Stimulated activated CD8-positive, alpha-beta memory T cell treated with anti-CD3 and anti-CD28 coated beads, Interleukin-4, amount 100 ng/mL, for 48 hours (primary cell): ENCODE measurements at regions not wholly inside any gene's neighbourhood (a gene's known extent, or its start where the extent isn't known, plus 50 kb on each side); places are given as distances from the start of the nearest gene placed in this dataset.
"Not testable (repeated sequence)": the region's sequence is repeated elsewhere in the genome, so short reads cannot be mapped to it uniquely, and the experiment has no call there.

Source experiments
- DNase-seq: peaks from one replicate; pipeline ENCODE4 v3.0.0-alpha.2; 2020

DNA sequence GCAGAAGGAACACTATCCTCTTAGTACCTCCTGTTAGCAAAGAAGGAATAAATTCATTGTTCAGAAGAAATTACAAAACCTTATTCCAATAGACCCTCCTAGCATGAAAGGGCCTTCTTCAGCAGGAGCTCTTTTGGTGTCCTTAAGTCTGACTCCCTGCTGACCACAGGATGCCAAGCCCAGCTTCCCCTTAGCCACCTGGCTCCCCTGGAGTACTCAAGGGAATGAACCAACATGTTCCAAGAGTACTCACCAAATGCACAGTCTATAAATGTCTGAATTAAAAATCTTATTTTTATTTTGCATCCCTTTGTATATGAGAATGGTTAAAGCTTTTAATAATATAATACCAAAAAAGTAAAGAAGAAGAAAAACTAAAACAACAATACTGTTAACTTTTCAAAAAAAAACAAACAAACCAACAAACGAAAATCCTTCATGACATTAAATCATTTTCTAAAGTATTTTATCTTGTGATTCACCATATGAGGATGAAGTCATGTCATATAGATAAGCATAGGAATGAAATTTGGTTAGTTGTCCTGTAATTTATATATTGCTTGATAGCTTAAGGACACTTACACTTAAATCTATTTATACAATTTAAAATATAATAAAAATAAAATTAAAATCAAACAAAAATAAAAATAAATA is 1355.1 kb downstream of the HACE1 start:
- DNase-seq, result no peak

DNA sequence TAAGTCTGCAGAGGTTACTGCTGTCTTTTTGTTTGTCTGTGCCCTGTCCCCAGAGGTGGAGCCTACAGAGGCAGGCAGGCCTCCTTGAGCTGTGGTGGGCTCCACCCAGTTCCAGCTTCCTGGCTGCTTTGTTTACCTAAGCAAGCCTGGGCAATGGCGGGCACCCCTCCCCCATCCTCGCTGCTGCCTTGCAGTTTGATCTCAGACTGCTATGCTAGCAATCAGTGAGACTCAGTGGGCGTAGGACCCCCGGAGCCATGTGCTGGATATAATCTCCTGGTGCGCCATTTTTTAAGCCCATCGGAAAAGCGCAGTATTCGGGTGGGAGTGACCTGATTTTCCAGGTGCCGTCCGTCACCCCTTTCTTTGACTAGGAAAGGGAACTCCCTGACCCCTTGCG is 1363.1 kb downstream of the HACE1 start:
- DNase-seq, result not testable (repeated sequence)

DNA sequence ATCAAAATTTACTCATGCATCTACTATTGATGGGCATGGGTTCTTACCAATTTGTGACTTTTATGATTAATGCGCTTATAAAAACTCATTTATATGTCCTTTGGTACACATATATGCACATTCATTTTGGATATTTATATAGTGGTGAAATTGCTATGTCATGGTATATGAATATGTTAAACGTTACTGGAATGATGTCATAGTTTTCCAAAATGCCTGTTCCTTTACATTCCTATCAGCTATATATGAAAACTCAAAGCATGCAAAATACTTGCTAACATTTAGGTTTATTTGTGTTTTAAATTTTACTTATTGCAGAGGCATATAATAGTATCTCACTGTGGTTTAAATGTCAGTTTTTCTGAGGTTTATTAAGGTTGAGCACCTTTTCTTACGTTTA is 1403.1 kb downstream of the HACE1 start:
- DNase-seq, result no peak

DNA sequence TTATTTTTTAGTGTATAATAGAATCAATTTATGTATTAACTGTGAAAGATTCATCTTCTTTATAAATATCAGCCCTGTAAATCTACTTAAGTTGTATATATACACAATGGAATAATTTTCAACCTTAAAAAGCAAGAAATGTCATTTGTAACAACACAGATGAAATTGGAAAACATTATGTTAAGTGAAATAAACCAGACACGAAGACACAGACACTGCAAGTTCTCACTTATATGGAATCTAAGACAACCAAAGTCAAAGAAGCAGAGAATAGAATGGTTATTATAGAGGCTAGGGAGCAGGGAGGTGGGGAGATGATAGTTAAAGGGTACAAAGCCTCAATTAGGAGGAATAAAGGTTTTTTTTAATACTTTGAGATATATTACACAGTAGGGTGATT is 1404.4 kb downstream of the HACE1 start:
- DNase-seq, result no peak

DNA sequence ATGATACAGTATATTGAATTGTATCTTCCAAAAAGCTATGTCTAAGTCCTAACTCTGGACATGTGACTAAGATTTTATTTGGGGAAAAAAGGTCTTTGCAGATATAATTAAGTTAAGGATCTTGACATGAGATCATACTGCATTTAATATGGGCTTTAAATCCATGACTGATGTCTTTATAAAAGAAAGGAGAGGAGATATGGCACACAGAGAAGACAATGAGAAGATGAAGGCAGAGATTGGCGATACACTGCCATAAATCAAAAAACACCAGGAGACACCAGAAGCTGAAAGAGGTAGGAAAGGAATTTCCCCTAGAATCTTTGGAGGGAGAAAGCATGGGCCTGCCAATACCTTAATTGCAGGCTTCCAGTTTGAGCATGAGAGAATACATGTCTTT is 1450.2 kb downstream of the HACE1 start:
- no peak for DNase-seq

DNA sequence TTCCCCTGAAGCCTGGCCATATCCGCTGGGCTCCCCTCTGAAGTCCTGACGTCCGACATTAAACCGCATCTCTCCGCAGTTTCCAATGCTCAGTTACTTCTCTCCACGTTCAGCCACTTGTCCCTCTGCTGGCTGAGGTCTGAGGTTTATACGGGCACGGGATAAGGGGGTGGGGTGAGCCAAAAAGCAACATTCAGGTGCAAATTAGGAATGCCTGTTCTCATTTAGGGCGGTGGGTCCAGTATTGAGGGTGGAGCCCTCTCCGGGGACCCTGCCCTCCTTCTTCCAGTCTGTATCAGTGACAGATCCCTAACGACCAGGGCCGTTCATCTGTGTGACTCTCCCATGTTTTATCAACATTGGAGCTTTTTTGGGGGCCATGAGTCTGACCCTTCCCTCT is 1454.4 kb downstream of the HACE1 start:
- no peak for DNase-seq

DNA sequence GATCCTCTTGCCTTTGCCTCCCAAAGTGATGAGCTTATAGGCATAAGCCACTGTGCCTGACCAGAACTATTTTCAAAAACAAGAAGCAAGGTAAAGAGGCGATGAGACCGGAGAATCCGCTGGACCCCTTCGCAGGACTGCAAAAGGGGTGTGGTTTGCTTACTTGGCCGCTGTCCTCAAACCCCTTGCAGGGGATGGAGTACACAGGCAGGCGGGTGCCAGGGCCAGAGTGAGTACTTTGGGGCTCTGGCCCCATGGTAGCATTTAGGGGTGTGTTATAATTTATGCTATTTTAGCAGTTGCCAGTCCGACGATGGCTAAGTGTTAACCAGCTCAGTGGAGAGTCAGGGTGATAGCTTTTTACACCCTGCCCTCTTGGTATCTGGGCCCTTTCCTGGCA is 1454.9 kb downstream of the HACE1 start:
- no peak for DNase-seq

DNA sequence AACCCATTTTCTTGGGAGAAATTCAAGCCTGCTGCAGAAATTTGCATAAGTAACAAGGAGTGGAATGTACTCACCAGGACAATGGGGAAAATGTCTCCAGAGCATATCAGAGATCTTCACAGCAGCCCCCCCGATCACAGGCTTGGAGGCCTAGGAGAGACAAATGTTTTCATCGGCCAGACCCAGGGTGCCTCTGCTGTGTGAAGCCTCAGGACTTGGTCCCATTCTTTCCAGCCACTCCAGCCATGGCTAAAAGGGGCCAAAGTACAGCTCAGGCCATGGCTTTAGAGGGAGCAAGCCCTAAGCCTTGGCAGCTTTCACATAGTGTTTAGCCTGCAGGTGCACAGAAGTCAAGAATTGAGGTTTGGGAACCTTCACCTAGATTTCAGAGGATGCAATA is 1463.0 kb downstream of the HACE1 start:
- no peak for DNase-seq

DNA sequence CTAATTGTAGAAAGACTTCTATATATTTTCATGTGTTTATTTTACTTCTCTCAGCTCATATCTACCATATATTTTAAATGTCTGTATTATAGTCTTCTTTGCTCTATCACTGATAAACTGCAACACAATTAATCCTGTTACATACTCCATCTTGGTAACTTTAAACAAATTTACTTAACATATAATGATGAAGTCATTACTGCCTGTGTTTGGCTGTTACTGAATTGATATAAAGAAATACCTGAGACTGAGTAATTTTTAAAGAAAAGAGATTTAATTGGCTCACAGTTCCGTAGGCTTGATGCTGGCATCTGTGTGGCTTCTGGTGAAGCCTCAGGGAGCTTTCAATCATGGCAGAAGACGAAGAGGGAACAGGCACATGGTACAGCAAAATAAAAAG is 1480.4 kb downstream of the HACE1 start:
- no peak for DNase-seq

DNA sequence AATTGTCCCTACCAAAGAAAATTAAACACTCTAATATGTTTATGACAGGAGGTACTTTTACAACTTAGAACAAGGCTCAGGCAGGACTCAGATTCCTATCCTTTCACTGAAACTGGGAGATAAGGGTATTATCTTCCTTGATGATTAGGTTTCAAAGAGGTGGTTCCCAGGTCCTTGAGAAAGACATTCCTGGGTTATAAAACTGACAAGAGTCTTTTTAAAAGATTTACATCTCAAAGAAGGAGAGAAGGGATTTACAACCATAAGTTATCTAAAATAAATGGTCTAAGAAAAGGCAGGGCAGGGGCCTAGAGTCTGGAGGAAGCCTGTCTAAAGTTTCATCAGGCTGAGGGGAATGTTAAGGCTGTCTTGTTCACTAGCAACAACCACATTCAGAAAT is 1492.5 kb downstream of the HACE1 start:
- DNase-seq, result no peak

DNA sequence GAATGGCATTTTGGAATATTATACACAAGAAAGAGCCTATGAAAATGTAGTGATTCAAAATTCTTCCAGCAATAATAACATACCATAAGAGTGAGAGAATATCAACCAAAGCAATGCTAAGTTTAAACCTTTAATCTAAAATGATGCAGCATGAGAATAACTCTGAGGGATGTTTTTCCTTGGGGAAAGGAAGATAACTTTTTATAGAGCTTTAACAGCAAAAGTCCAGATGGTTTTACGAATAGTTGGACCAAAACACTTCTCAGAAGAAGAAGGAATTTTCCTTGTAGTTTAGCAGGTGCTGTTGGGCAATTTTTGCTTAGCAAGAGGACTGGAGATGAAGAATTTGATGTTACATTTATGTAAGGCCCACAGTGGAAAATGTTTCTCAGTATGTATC is 1503.2 kb downstream of the HACE1 start:
- no peak for DNase-seq

DNA sequence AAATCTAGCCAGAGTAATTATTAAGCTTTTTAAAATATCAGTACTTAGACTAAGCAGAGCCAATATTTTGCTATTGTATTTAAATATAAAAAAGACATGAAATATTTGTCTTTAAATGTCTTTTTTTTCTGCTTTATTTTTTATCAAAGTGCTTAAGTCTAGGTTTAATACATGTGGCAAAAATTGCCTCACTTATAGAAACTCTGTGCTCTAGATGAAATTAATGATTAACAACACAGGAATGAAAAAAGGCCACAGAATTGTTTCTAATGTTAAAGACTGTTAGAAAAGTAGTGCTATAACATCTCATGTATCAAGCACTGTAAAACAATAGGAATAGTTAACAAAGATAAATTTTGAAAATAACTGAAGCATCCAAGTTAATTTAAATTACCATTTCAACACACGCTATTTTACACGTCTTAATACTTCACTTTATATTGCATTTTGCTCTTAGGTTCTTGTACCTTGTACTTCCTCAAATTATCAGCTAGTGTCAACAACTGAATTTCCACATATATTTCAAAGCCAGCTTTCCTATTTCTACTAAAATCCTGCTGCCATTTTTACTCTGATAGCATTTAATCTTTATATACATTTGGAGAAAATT is 1515.1 kb downstream of the HACE1 start:
- no peak for DNase-seq

DNA sequence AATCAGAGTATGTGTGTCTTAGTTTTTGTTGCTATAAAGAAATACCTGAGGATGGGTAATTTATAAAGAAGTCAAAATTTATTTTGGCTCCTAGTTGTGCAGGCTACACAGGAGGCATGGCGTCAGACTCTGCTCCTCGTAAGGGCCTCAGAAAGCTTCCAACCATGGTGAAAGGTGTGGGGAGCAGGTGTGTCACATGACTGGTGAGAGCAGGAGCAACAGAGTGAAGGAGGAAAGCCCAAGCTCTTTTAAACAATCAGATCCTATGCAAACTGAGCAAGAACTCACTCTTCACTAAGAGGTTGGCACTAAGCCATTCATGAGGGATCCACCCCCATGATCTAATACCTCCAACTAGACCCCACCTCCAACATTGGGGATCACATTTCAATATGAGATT is 1524.3 kb downstream of the HACE1 start:
- no peak for DNase-seq

DNA sequence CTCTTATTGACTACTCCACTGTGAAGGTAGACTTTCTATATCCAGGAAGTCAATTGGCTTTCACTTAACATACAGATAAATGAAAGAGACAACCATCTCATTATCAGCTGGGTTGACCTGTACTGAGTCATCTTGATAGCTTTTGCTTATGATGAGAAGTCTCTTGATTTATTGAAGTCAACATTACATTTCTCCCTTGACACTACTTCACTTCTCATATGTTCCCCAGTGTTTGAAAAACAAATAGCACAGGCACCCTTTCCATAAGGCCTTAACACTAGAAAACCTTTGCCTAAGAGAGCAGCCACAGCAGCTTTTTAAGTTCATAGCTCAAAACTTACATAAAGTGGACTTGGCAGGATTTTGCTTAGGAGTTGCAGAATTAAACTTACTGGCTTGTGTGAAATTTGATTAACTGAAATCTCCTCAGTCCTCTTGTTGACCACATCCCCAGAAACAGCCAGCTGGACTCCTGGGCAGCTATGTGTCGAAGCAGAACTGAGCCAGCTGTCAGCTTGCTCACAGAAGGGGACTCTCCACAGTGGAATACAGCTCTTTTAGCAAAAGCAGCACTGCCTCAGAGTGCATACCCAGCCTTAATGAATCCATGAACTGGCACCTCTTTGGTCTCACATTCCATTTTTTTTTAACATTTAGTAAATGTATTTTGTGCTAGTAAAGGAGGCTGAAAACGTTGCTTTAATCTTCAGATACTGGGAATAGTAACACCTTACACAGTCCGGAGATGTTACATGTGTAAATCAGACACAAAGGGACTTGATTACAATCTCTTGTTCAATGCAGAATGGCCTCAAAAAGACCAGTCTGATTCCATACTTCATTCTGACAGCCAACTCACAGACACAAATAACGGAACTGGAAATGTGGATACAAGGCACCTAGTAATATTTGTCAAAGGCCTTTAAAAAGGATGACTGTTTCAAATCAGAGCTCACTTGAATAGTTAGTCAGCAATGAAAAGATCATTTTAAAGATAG is 1532.7 kb downstream of the HACE1 start:
- no peak for DNase-seq

DNA sequence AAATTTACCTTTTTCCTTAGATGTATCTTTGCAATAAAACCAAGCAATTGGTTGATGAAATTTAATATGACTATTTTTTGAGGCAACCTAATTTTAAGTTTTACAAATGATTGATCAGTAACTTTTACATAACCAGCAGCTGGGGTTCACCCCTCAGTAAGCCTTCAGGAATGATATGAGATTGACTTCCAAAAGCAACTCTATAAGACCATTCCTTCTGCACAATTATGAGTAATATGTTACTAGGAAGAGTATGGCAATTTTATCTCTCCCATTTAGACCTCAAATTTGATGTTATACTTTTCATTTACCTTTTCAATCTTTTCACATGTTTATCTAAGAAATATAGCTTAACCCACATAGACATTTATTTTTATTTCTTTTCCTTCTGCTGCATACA is 1546.3 kb downstream of the HACE1 start:
- DNase-seq, result no peak

DNA sequence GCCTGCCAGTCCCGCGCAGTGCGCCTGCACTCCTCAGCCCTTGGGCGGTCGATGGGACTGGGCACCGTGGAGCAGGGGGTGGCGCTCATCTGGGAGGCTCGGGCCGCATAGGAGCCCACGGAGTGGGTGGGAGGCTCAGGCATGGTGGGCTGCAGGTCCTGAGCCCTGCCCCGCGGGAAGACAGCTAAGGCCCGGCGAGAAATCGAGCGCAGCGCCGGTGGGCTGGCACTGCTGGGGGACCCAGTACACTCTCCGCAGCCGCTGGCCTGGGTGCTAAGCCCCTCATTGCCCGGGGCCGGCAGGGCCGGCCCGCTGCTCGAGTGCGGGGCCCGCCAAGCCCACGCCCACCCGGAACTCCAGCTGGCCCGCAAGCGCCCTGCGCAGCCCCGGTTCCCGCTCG is 1565.3 kb downstream of the HACE1 start:
- not testable (repeated sequence) for DNase-seq

DNA sequence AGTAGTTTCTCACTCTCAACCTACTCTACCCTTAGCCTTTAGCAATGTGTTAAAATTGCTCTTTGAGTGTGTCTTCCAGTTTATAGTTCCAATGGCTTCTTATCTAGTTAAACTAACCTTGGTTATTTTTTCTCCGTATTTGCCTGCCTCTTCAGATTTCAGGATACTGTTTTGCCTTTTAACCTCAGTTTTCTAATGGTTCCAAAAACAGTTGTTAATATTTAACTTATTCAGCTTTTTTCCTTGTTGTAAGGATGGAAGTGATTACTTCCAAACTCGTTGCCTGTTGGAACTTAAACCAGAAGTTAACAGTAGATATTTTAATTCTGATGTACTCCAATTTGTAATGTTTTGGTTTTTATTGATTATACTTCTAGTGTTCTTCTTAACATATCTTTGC is 1574.9 kb downstream of the HACE1 start:
- DNase-seq, result no peak

DNA sequence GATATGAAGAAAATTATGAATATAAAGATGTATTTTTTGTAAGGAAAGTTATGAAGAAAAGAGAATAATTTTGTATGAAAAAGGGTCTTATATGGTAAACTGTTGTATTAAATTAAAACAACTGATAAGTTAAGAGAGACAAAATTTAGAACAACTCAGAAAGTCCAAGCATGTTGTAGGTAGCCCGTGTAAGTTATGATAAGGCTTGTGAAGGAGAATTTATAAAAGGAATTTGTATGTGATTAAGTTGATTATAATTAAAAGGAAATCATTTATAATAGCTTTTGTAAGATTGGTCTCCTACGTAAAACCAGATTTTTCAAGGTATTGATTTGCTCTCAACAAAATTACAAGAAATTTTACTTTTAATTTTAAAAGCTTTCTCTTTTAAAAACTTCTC is 1579.3 kb downstream of the HACE1 start:
- no peak for DNase-seq

DNA sequence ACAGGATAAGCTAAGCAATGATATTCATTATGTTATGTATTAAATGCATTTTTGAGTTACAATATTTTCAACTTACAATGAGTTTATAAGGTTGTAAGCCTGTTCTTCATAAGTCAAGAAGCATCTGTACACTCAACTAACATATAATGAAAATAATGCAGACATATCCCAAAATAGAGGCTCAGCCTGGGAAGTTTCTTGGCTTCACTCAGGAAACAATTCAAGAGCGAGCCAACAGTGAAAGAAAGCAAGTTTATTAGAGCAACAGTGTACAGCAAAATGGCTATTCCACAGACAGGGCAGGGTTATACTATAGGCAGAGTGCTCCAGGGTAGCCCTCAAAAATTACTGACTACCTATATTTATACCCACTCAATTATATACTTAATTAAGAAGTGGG is 1581.8 kb downstream of the HACE1 start:
- DNase-seq, result no peak

DNA sequence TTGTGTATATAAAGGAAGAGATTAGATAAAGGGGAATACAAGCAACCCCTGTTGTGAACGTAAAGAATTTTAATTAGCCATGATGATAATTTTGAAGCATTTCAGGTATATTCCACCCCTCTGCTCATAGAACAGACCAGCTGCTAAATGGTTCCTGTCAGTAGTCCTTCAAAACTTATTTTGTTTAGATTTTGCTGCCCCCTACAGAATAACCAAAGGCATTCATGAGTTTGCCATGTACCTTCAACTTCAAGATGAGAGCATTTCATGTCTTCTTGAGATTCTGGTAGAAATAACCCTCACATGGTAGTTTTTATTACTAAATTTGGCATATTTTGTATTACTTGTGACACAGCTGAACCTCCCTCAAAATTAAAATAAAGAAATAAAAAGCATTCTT is 1586.7 kb downstream of the HACE1 start:
- DNase-seq, result no peak

DNA sequence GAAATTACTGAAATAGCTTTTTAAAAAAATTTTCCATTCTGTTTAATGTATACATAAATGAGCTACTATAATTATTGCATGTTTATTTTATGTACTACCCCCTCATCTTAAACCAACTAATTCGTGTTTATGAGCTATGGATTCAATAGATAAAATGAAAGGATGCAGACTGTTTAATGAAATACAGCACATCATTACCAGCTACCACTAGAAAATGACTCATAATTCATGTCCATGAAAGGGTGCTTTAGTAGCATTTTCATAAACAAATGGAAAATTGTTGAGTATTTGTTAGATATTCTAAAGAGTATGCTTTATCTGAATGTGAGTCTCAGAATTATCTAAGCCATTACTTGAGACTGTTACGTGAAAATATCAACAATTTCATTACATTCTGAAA is 1590.1 kb downstream of the HACE1 start:
- DNase-seq, result no peak

DNA sequence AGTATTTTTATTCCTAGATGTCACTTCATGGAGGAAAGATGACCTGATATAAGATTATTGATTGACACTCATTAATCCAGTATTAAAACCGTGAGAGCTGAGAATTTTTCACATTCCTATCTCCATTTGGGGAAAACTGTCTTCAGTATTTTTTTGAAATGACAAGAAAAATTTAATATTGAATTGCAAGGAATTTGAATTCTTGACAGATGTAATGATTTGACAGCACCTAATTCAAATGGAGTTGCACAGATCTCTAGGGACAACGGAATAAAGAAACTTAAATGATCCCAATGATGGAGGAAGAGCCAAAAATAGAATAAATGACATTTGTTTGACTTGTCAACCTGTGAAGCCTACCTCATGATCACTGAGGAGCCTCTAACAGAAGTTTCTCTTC is 1591.4 kb downstream of the HACE1 start:
- DNase-seq, result no peak

DNA sequence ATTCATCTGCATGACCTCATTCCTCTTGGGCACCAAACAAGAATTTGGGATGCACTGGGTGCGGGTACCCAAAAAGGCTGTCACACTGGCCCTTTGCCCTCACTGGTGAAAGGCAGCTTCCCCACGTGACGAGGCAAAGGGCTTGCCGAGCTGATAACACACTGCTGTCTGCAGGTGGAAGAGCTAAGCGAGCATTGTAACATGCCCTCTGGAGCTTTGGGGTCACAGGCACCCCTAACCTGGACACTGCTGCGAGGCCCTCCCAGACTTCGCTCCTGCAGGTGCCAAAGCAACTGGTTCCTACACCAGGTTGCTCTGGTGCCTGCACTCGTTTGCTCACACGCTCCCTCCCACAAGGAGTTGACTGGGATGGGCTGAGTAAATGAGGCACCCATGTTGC is 1595.7 kb downstream of the HACE1 start:
- no peak for DNase-seq

DNA sequence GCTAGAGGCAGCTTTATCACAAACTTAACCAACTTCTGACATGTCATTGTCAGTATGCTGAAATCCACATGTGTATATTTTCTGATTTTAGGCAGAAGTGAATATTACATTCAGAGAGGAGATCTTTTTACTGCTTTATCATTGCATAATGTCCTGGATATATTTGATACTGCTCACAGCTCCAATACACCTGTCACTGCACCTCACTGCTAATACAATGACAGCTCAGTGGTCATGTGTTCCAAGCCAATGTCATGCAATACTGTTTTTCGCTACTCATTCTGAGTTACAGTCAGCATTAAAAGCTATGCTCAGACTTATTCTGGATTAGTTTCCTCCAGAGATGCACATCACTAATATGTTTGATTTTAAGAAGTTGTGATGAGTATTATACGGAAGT is 1604.6 kb downstream of the HACE1 start:
- DNase-seq, result no peak
